B cell (primary cell): ENCODE measurements at regions not wholly inside any gene's neighbourhood (a gene's known extent, or its start where the extent isn't known, plus 50 kb on each side); places are given as distances from the start of the nearest gene placed in this dataset.

ENCODE experiments used
- ATAC-seq: fragments of 200-7000 bp; cut with Tn5 transposase; one replicate; pipeline ENCODE4 v1.10.0; 2021; ENCODE audit warnings: low read depth, mild to moderate bottlenecking, moderate number of reproducible peaks, moderate library complexity
- CTCF ChIA-PET: fragments of 350-600 bp; sonication (Branson Sonifier 250); formaldehyde crosslinking; loops from one replicate; lab custom pipeline; 2021; ENCODE audit warnings: antibody characterized with exemption, inconsistent platforms; lab: Charles Lee
- POLR2A ChIA-PET: fragments of 350-600 bp; sonication (Branson Sonifier 250); formaldehyde crosslinking; loops from one replicate; lab custom pipeline; 2021; ENCODE audit warnings: antibody characterized with exemption; lab: Charles Lee
- DNase-seq: peaks from one replicate; pipeline ENCODE4 v3.0.0; 2013
- H2AFZ ChIP-seq: 2 replicates; pipeline ENCODE4 v1.6.1; 2012; ENCODE audit warnings: mild to moderate bottlenecking, low read depth, low read length; ENCODE audit not compliant: insufficient read depth, poor library complexity, severe bottlenecking
- H3K27ac ChIP-seq, 2 donors: 1 replicate in 1 of 2; 2 replicates in 1 of 2; pipeline ENCODE4 v1.5.1; 2012 to 2013; ENCODE audit warnings: low read length in 2 of 2, mild to moderate bottlenecking in 2 of 2, moderate library complexity in 1 of 2
- H3K27me3 ChIP-seq, 4 experiments: fragments of 200-600 bp in 1 of 4; sonication (generic) in 1 of 4; replicated peaks in 1 of 4; 1 replicate in 2 of 4; 2 replicates in 2 of 4; pipeline versions ENCODE4 v1.6.1 to v1.7.0; 2013 to 2016; ENCODE audit warnings: low read length in 3 of 4, mild to moderate bottlenecking in 2 of 4, mixed read lengths in 1 of 4, moderate library complexity in 1 of 4; ENCODE audit not compliant: insufficient read depth in 4 of 4, control insufficient read depth in 3 of 4; ENCODE audit errors: control extremely low read depth in 1 of 4
- H3K36me3 ChIP-seq, 2 experiments: replicated peaks in 1 of 2; 1 replicate in 1 of 2; 2 replicates in 1 of 2; pipeline versions ENCODE4 v1.6.1 to v1.7.1; 2013; ENCODE audit warnings: low read length in 1 of 2; ENCODE audit not compliant: insufficient read depth in 2 of 2, control insufficient read depth in 1 of 2; ENCODE audit errors: control extremely low read depth in 1 of 2, extremely low read depth in 1 of 2
- H3K4me1 ChIP-seq, 2 donors: fragments of 200-600 bp in 1 of 2; sonication (generic) in 1 of 2; 1 replicate in 1 of 2; 2 replicates in 1 of 2; pipeline versions ENCODE4 v1.5.1 to v1.6.1; 2013 to 2017; ENCODE audit warnings: low read length in 2 of 2; ENCODE audit not compliant: control insufficient read depth in 2 of 2, insufficient read depth in 2 of 2
- H3K4me2 ChIP-seq: replicated peaks from 2 replicates; pipeline ENCODE3; 2012; ENCODE audit warnings: mild to moderate bottlenecking, low read depth, low read length; ENCODE audit not compliant: poor library complexity, severe bottlenecking
- H3K4me3 ChIP-seq, 5 experiments: fragments of 200-600 bp in 1 of 5; sonication (generic) in 1 of 5; 1 replicate in 3 of 5; 2 replicates in 2 of 5; pipeline versions ENCODE4 v1.5.1 to v1.7.0; 2011 to 2016; ENCODE audit warnings: low read length in 4 of 5, mild to moderate bottlenecking in 4 of 5, low read depth in 2 of 5, control low read depth in 1 of 5, moderate library complexity in 1 of 5; ENCODE audit not compliant: insufficient read depth in 1 of 5; ENCODE audit errors: control extremely low read depth in 1 of 5, extremely low read depth in 1 of 5
- H3K79me2 ChIP-seq: fragments of 200-600 bp; sonication (generic); one replicate; pipeline ENCODE4 v1.6.0; 2016; ENCODE audit warnings: low read length; ENCODE audit not compliant: control insufficient read depth, insufficient read depth
- H3K9ac ChIP-seq: fragments of 200-600 bp; sonication (generic); 2 replicates; pipeline ENCODE4 v1.6.1; 2017; ENCODE audit warnings: mild to moderate bottlenecking, low read length, moderate library complexity
- H3K9me3 ChIP-seq, 3 donors: one replicate each; pipeline versions ENCODE4 v1.6.1 to v1.7.1; 2013; ENCODE audit warnings: low read length in 2 of 3; ENCODE audit not compliant: control insufficient read depth in 2 of 3, insufficient read depth in 1 of 3; ENCODE audit errors: control extremely low read depth in 1 of 3
- H4K20me1 ChIP-seq: 2 replicates; pipeline ENCODE4 v1.6.0; 2012; ENCODE audit warnings: mild to moderate bottlenecking, low read length; ENCODE audit not compliant: insufficient read depth, control insufficient read depth, poor library complexity, severe bottlenecking
- H3K27ac Mint-ChIP-seq: one replicate; pipeline ENCODE4 v1.8.0; 2021; ENCODE audit warnings: mixed read lengths
- H3K27me3 Mint-ChIP-seq: one replicate; pipeline ENCODE4 v1.8.0; 2021; ENCODE audit warnings: mixed read lengths
- H3K4me1 Mint-ChIP-seq: one replicate; pipeline ENCODE4 v1.8.0; 2021; ENCODE audit warnings: mixed read lengths
- H3K4me3 Mint-ChIP-seq: one replicate; pipeline ENCODE4 v1.8.0; 2021; ENCODE audit warnings: mixed read lengths
- H3K9me3 Mint-ChIP-seq: one replicate; pipeline ENCODE4 v1.8.0; 2022; ENCODE audit warnings: mixed read lengths; ENCODE audit not compliant: insufficient read depth
- EZH2 ChIP-seq: IDR thresholded peaks from 2 replicates; pipeline ENCODE4 v1.6.1; 2012; ENCODE audit warnings: borderline replicate concordance, low read depth, mild to moderate bottlenecking, moderate library complexity, low read length; ENCODE audit not compliant: insufficient read depth, poor library complexity, severe bottlenecking
- WGBS: methylation state at CpG from one replicate; pipeline ENCODE4 v1.1.5; 2013; ENCODE audit warnings: missing lambda C conversion rate; ENCODE audit not compliant: insufficient coverage; 5-methylcytosine and 5-hydroxymethylcytosine counted together
- intact Hi-C: fragments of 100-400 bp; cut with micrococcal nuclease; formaldehyde crosslinking; loops from one replicate; pipeline ENCODE4 v1.10.0; 2022
- TF ChIP-seq, protein P1 (sequence below): fragments of 200-600 bp; IDR thresholded peaks from one replicate; pipeline ENCODE4 v1.8.0; 2022; ENCODE audit warnings: antibody characterized with exemption, mild to moderate bottlenecking

GRCh38 chr11:109133159-109133558 lies 288.8 kb upstream of the C11orf87 start:
- H3K4me1 Mint-ChIP-seq: no peaks in the 10 kb centered on the region
- 78% methylated on average over 2 of the region's 4 CpGs for WGBS
- no peak overlapping the region for H3K4me3 ChIP-seq
- H3K36me3 ChIP-seq: no peaks in the 10 kb centered on the region
- H3K27me3 ChIP-seq: no peaks in the 10 kb centered on the region
- H3K9ac ChIP-seq: no peak overlapping the region
- H3K4me2 ChIP-seq: no peak overlapping the region
- no peak overlapping the region for H3K27ac Mint-ChIP-seq
- H3K9me3 ChIP-seq: no peaks in the 10 kb centered on the region
- no peaks in the 10 kb centered on the region for H3K4me1 ChIP-seq
- H3K79me2 ChIP-seq: no peaks in the 10 kb centered on the region
- no peaks in the 10 kb centered on the region for H3K9me3 Mint-ChIP-seq
- ChIA-PET CTCF (no interaction called here), POLR2A (no interaction called here)
- intact Hi-C loops: no loop called here
- ATAC-seq (no peak), DNase-seq (no peak)
- no peak overlapping the region for H3K4me3 Mint-ChIP-seq
- H2AFZ ChIP-seq: no peak overlapping the region
- TF ChIP-seq EZH2: no peak
- TF ChIP-seq, protein P1, sequence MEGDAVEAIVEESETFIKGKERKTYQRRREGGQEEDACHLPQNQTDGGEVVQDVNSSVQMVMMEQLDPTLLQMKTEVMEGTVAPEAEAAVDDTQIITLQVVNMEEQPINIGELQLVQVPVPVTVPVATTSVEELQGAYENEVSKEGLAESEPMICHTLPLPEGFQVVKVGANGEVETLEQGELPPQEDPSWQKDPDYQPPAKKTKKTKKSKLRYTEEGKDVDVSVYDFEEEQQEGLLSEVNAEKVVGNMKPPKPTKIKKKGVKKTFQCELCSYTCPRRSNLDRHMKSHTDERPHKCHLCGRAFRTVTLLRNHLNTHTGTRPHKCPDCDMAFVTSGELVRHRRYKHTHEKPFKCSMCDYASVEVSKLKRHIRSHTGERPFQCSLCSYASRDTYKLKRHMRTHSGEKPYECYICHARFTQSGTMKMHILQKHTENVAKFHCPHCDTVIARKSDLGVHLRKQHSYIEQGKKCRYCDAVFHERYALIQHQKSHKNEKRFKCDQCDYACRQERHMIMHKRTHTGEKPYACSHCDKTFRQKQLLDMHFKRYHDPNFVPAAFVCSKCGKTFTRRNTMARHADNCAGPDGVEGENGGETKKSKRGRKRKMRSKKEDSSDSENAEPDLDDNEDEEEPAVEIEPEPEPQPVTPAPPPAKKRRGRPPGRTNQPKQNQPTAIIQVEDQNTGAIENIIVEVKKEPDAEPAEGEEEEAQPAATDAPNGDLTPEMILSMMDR: no peak
- no peaks in the 10 kb centered on the region for H4K20me1 ChIP-seq
- H3K27me3 Mint-ChIP-seq: peaks cover 4% of the 10 kb centered on the region
- H3K27ac ChIP-seq: no peak overlapping the region

- CTCF ChIA-PET: no interaction called here
- Histone ChIP-seq H3K9me3 (no peaks in the 10 kb centered on the region), H3K9ac (no peak overlapping the region), H4K20me1 (no peaks in the 10 kb centered on the region), H3K4me3 (no peak overlapping the region), H3K27ac (no peak overlapping the region), H3K79me2 (no peaks in the 10 kb centered on the region), H2AFZ (no peak overlapping the region), H3K4me1 (no peaks in the 10 kb centered on the region), H3K4me2 (no peak overlapping the region), H3K36me3 (no peaks in the 10 kb centered on the region), H3K27me3 (no peaks in the 10 kb centered on the region)
- no peak for DNase-seq
- Mint-ChIP-seq H3K27me3 (no peaks in the 10 kb centered on the region), H3K27ac (no peak overlapping the region), H3K4me1 (no peaks in the 10 kb centered on the region), H3K9me3 (no peaks in the 10 kb centered on the region), H3K4me3 (no peak overlapping the region)
- ATAC-seq: no peak
- intact Hi-C loops: no loop called here
- POLR2A ChIA-PET: no interaction called here
- WGBS: no CpG with 5 or more reads among the region's 2 CpGs
- TF ChIP-seq, protein P1: no peak
- no peak for TF ChIP-seq EZH2
Measured at GRCh38 chr11:109135627-109136026, 286.4 kb upstream of the C11orf87 start.
